SK-N-SH (cell line): ENCODE measurements at regions not wholly inside any gene's neighbourhood (a gene's known extent, or its start where the extent isn't known, plus 50 kb on each side); places are given as distances from the start of the nearest gene placed in this dataset.

Source experiments
- CTCF ChIA-PET: fragments of 300-600, 350-600 bp; formaldehyde crosslinking; extraction: SDS; loops from one replicate; lab custom pipeline; 2021; lab: Yijun Ruan, JAX
- POLR2A ChIA-PET: fragments of 350-600 bp; sonication (Branson Sonifier 250); formaldehyde crosslinking; extraction: SDS; loops from one replicate; lab custom pipeline; 2020; ENCODE audit warnings: antibody characterized with exemption, inconsistent platforms; lab: Yijun Ruan, JAX
- DNase-seq: peaks from one replicate; pipeline ENCODE4 v3.0.0; 2012
- H2AFZ ChIP-seq: fragments of 200-600 bp; sonication (generic); 2 replicates; pipeline ENCODE4 v1.8.1; 2016; ENCODE audit warnings: antibody characterized with exemption, mild to moderate bottlenecking, low read depth
- H3F3A ChIP-seq: fragments of 200-600 bp; sonication (generic); replicated peaks from 2 replicates; pipeline ENCODE3; 2016; ENCODE audit warnings: antibody characterized with exemption, mild to moderate bottlenecking; ENCODE audit not compliant: insufficient read depth
- H3K27ac ChIP-seq, 2 experiments: fragments of 200-500 bp in 1 of 2; fragments of 200-600 bp in 1 of 2; sonication (Bioruptor generic) in 1 of 2; sonication (generic), shearing (Covaris generic) in 1 of 2; 2 replicates each; pipeline versions ENCODE4 v1.5.1 to v1.6.1; 2014 to 2016; ENCODE audit warnings: low read depth in 2 of 2, inconsistent platforms in 1 of 2, low read length in 1 of 2, mild to moderate bottlenecking in 1 of 2, mixed read lengths in 1 of 2
- H3K27me3 ChIP-seq: fragments of 200-600 bp; sonication (generic), shearing (Covaris generic); 2 replicates; pipeline ENCODE4 v1.6.1; 2016; ENCODE audit warnings: mixed run types; ENCODE audit not compliant: insufficient read depth
- H3K36me3 ChIP-seq, 2 experiments: fragments of 200-500 bp in 1 of 2; fragments of 200-600 bp in 1 of 2; sonication (Bioruptor generic) in 1 of 2; sonication (generic) in 1 of 2; replicated peaks in 1 of 2; 2 replicates each; pipeline versions ENCODE3 to v1.5.1; 2014 to 2016; ENCODE audit warnings: low read length in 1 of 2, mild to moderate bottlenecking in 1 of 2; ENCODE audit not compliant: insufficient read depth in 2 of 2, control insufficient read depth in 1 of 2
- H3K4me1 ChIP-seq, 2 experiments: fragments of 200-500 bp in 1 of 2; fragments of 200-600 bp in 1 of 2; sonication (Bioruptor generic) in 1 of 2; sonication (generic), shearing (Covaris generic) in 1 of 2; 2 replicates each; pipeline versions ENCODE4 v1.5.1 to v1.6.1; 2014 to 2016; ENCODE audit warnings: low read depth in 1 of 2, low read length in 1 of 2, mixed run types in 1 of 2; ENCODE audit not compliant: insufficient read depth in 2 of 2, control insufficient read depth in 1 of 2
- H3K4me2 ChIP-seq: fragments of 200-600 bp; sonication (generic), shearing (Covaris generic); 2 replicates; pipeline ENCODE4 v1.6.1; 2017; ENCODE audit warnings: mixed run types
- H3K4me3 ChIP-seq, 2 experiments: fragments of 200-500 bp in 1 of 2; fragments of 200-600 bp in 1 of 2; sonication (Bioruptor generic) in 1 of 2; sonication (generic), shearing (Covaris generic) in 1 of 2; 2 replicates each; pipeline versions ENCODE4 v1.5.1 to v1.8.1; 2014 to 2016; ENCODE audit warnings: low read depth in 2 of 2, inconsistent platforms in 1 of 2, low read length in 1 of 2, mild to moderate bottlenecking in 1 of 2, mixed read lengths in 1 of 2, moderate library complexity in 1 of 2
- H3K79me2 ChIP-seq: fragments of 200-600 bp; sonication (generic); 2 replicates; pipeline ENCODE4 v1.8.1; 2017; ENCODE audit warnings: mild to moderate bottlenecking; ENCODE audit not compliant: insufficient read depth
- H3K9ac ChIP-seq: fragments of 200-600 bp; sonication (generic); 2 replicates; pipeline ENCODE4 v1.6.1; 2017; ENCODE audit warnings: mixed run types
- H3K9me2 ChIP-seq: fragments of 200-600 bp; sonication (generic); 2 replicates; pipeline ENCODE4 v1.6.1; 2017; ENCODE audit warnings: mixed run types
- H3K9me3 ChIP-seq: fragments of 200-600 bp; sonication (generic); 2 replicates; pipeline ENCODE4 v1.6.1; 2017; ENCODE audit warnings: mixed run types, mild to moderate bottlenecking, moderate library complexity
- H4K20me1 ChIP-seq: fragments of 200-600 bp; sonication (generic); 2 replicates; pipeline ENCODE4 v1.6.1; 2017; ENCODE audit warnings: mild to moderate bottlenecking, mixed run types; ENCODE audit not compliant: insufficient read depth
- ELF1 ChIP-seq: IDR thresholded peaks from 2 replicates; pipeline ENCODE4 v1.4.0; 2012
- EZH2phosphoT487 ChIP-seq: fragments of 200-600 bp; sonication (generic); IDR thresholded peaks from 2 replicates; pipeline ENCODE4 v1.6.1; 2017; ENCODE audit warnings: low read depth, mixed run types, mild to moderate bottlenecking, antibody characterized with exemption, moderate library complexity, borderline replicate concordance
- GABPA ChIP-seq: IDR thresholded peaks from 2 replicates; pipeline ENCODE4 v1.4.0; 2012; ENCODE audit warnings: low read depth, mild to moderate bottlenecking
- JUND ChIP-seq: IDR thresholded peaks from 2 replicates; pipeline ENCODE4 v1.4.0; 2012
- MEF2A ChIP-seq: IDR thresholded peaks from 2 replicates; pipeline ENCODE4 v1.4.0; 2012; ENCODE audit warnings: low read depth, borderline replicate concordance
- MXI1 ChIP-seq: IDR thresholded peaks from 2 replicates; pipeline ENCODE4 v1.6.1; 2012; ENCODE audit warnings: mild to moderate bottlenecking, low read depth, low read length, improper control_type of control experiment
- PBX3 ChIP-seq: IDR thresholded peaks from 2 replicates; pipeline ENCODE4; 2012
- POLR2AphosphoS5 ChIP-seq: IDR thresholded peaks from 2 replicates; pipeline ENCODE4 v1.6.1; 2012; ENCODE audit warnings: low read depth, low read length
- RCOR1 ChIP-seq: fragments of 150-350 bp; IDR thresholded peaks from 2 replicates; pipeline ENCODE4 v1.6.1; 2017; ENCODE audit warnings: antibody characterized with exemption, low read length
- RXRA ChIP-seq: IDR thresholded peaks from 2 replicates; pipeline ENCODE4 v1.4.0; 2012; ENCODE audit warnings: low read depth, mild to moderate bottlenecking, borderline replicate concordance
- SMC3 ChIP-seq: IDR thresholded peaks from 2 replicates; pipeline ENCODE4 v1.6.1; 2012; ENCODE audit warnings: low read depth, low read length, improper control_type of control experiment
- TCF12 ChIP-seq: IDR thresholded peaks from 2 replicates; pipeline ENCODE4 v1.4.0; 2012
- TF ChIP-seq, protein P1 (sequence below): fragments of 200-600 bp; sonication (generic); IDR thresholded peaks from 2 replicates; pipeline ENCODE4 v1.6.1; 2017; ENCODE audit warnings: antibody characterized with exemption, mild to moderate bottlenecking, moderate library complexity
- TF ChIP-seq, protein P2 (sequence below): fragments of 150-350 bp; IDR thresholded peaks from 2 replicates; pipeline ENCODE4 v1.6.1; 2016; ENCODE audit warnings: mild to moderate bottlenecking, low read depth, low read length
- TF ChIP-seq, protein P3 (sequence below): IDR thresholded peaks from 2 replicates; pipeline ENCODE4 v1.4.0; 2012; ENCODE audit warnings: low read depth, borderline replicate concordance

DNA sequence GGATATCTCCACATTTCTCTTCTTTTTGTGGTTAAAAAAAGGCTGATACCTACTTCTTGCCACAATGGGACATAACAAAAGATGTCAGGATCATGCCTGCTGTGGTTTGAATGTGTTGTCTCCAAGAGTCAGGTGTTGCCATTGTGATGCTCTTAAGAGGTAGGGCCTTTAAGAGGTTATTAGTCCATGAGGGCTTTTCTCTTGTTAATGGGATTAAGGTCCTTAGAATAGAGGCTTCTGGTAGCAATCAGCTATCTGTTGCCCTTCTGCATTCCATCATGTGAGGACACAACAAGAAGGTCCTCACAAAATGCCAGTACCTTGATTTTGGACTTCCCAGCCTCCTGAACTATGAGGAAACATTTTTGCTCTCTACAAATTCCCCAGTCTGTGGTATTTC is 191.4 kb downstream of the GBA3 start:
- no peak for DNase-seq
- no peak overlapping the region for H3K27ac ChIP-seq
- H3K9ac ChIP-seq, result no peak overlapping the region
- H3K79me2 ChIP-seq, result no peaks in the 10 kb centered on the region
- H3K36me3 ChIP-seq, result no peaks in the 10 kb centered on the region
- H4K20me1 ChIP-seq, result no peaks in the 10 kb centered on the region
- H3K4me3 ChIP-seq, result no peak overlapping the region
- ChIA-PET CTCF (no interaction called here), POLR2A (no interaction called here)
- no peaks in the 10 kb centered on the region for H3K27me3 ChIP-seq
- H3F3A ChIP-seq, result no peaks in the 10 kb centered on the region
- no peaks in the 10 kb centered on the region for H3K4me1 ChIP-seq
- no peak overlapping the region for H3K4me2 ChIP-seq
- TF ChIP-seq RXRA (no peak), JUND (no peak), GABPA (no peak), POLR2AphosphoS5 (no peak), PBX3 (no peak), RCOR1 (no peak), EZH2phosphoT487 (no peak), SMC3 (no peak), MEF2A (no peak), TCF12 (no peak), MXI1 (no peak), ELF1 (no peak)
- TF ChIP-seq, protein P1, sequence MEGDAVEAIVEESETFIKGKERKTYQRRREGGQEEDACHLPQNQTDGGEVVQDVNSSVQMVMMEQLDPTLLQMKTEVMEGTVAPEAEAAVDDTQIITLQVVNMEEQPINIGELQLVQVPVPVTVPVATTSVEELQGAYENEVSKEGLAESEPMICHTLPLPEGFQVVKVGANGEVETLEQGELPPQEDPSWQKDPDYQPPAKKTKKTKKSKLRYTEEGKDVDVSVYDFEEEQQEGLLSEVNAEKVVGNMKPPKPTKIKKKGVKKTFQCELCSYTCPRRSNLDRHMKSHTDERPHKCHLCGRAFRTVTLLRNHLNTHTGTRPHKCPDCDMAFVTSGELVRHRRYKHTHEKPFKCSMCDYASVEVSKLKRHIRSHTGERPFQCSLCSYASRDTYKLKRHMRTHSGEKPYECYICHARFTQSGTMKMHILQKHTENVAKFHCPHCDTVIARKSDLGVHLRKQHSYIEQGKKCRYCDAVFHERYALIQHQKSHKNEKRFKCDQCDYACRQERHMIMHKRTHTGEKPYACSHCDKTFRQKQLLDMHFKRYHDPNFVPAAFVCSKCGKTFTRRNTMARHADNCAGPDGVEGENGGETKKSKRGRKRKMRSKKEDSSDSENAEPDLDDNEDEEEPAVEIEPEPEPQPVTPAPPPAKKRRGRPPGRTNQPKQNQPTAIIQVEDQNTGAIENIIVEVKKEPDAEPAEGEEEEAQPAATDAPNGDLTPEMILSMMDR, result no peak
- TF ChIP-seq, protein P2, sequence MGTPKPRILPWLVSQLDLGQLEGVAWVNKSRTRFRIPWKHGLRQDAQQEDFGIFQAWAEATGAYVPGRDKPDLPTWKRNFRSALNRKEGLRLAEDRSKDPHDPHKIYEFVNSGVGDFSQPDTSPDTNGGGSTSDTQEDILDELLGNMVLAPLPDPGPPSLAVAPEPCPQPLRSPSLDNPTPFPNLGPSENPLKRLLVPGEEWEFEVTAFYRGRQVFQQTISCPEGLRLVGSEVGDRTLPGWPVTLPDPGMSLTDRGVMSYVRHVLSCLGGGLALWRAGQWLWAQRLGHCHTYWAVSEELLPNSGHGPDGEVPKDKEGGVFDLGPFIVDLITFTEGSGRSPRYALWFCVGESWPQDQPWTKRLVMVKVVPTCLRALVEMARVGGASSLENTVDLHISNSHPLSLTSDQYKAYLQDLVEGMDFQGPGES, result no peak
- TF ChIP-seq, protein P3, sequence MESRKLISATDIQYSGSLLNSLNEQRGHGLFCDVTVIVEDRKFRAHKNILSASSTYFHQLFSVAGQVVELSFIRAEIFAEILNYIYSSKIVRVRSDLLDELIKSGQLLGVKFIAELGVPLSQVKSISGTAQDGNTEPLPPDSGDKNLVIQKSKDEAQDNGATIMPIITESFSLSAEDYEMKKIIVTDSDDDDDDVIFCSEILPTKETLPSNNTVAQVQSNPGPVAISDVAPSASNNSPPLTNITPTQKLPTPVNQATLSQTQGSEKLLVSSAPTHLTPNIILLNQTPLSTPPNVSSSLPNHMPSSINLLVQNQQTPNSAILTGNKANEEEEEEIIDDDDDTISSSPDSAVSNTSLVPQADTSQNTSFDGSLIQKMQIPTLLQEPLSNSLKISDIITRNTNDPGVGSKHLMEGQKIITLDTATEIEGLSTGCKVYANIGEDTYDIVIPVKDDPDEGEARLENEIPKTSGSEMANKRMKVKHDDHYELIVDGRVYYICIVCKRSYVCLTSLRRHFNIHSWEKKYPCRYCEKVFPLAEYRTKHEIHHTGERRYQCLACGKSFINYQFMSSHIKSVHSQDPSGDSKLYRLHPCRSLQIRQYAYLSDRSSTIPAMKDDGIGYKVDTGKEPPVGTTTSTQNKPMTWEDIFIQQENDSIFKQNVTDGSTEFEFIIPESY, result no peak
- no peak overlapping the region for H2AFZ ChIP-seq
- H3K9me2 ChIP-seq, result no peaks in the 10 kb centered on the region
- no peaks in the 10 kb centered on the region for H3K9me3 ChIP-seq
